Left ventricle myocardium inferior (tissue), 1 donor: ENCODE measurements at regions not wholly inside any gene's neighbourhood (a gene's known extent, or its start where the extent isn't known, plus 50 kb on each side); places are given as distances from the start of the nearest gene placed in this dataset.
"Not testable (repeated sequence)": the region's sequence is repeated elsewhere in the genome, so short reads cannot be mapped to it uniquely, and the experiment has no call there.

Source experiments
- DNase-seq: peaks from one replicate; pipeline ENCODE4 v3.0.0-alpha.2; 2020
- H3K27ac ChIP-seq: fragments of 200-600 bp; replicated peaks from 2 replicates; pipeline ENCODE4 v1.8.0; 2021
- H3K27me3 ChIP-seq: fragments of 200-600 bp; 2 replicates; pipeline ENCODE4 v1.8.0; 2021; ENCODE audit warnings: low read depth
- H3K36me3 ChIP-seq: fragments of 200-600 bp; 2 replicates; pipeline ENCODE4 v1.8.0; 2021
- H3K4me1 ChIP-seq: fragments of 200-600 bp; 2 replicates; pipeline ENCODE4 v1.8.0; 2021
- H3K4me3 ChIP-seq: fragments of 200-600 bp; 2 replicates; pipeline ENCODE4 v1.8.0; 2021; ENCODE audit warnings: mild to moderate bottlenecking, moderate library complexity
- H3K9me3 ChIP-seq: fragments of 200-600 bp; replicated peaks from 2 replicates; pipeline ENCODE4 v1.8.0; 2021
- CTCF ChIP-seq: fragments of 200-600 bp; IDR thresholded peaks from 2 replicates; pipeline ENCODE4 v1.8.0; 2021; ENCODE audit warnings: antibody characterized with exemption, mild to moderate bottlenecking, borderline replicate concordance
- intact Hi-C: fragments of 100-400 bp; cut with micrococcal nuclease; formaldehyde crosslinking; loops from one replicate; pipeline ENCODE4 v1.11.0; 2022
- donor health status: DM: no; HTN: yes; CAD: no; lungs with severe emphysema.

GRCh38 chr9:74083681-74084433 is 413.3 kb upstream of the RORB start:
- Histone ChIP-seq H3K27ac (no peak overlapping the region), H3K4me1 (no peaks in the 10 kb centered on the region), H3K27me3 (no peaks in the 10 kb centered on the region), H3K9me3 (peaks cover 29% of the 10 kb centered on the region), H3K36me3 (no peaks in the 10 kb centered on the region), H3K4me3 (no peak overlapping the region)
- no peak for TF ChIP-seq CTCF
- no peak for DNase-seq
- intact Hi-C loops, result no loop called here

- intact Hi-C loops, H3K4me1 ChIP-seq, H3K4me3 ChIP-seq, DNase-seq, H3K27ac ChIP-seq, H3K27me3 ChIP-seq, H3K36me3 ChIP-seq: not testable (repeated sequence)
- peaks cover 12% of the 10 kb centered on the region for H3K9me3 ChIP-seq
Measured at GRCh38 chr9:74085384-74086037, 411.6 kb upstream of the RORB start.

- H3K36me3 ChIP-seq, H3K4me3 ChIP-seq, intact Hi-C loops, DNase-seq, H3K27ac ChIP-seq, H3K27me3 ChIP-seq, H3K9me3 ChIP-seq, H3K4me1 ChIP-seq: not testable (repeated sequence)
Measured at GRCh38 chr9:74090921-74091320, 406.2 kb upstream of the RORB start.

- H3K27ac ChIP-seq, result no peak overlapping the region
- H3K4me3 ChIP-seq, result no peak overlapping the region
- no peaks in the 10 kb centered on the region for H3K9me3 ChIP-seq
- H3K27me3 ChIP-seq, result no peaks in the 10 kb centered on the region
- intact Hi-C loops, result no loop called here
- no peaks in the 10 kb centered on the region for H3K4me1 ChIP-seq
- no peak for DNase-seq
- no peaks in the 10 kb centered on the region for H3K36me3 ChIP-seq
- no peak for TF ChIP-seq CTCF
Measured at GRCh38 chr9:74092491-74092834, 404.7 kb upstream of the RORB start.

- H3K27me3 ChIP-seq, H3K27ac ChIP-seq, intact Hi-C loops, H3K9me3 ChIP-seq, DNase-seq, H3K36me3 ChIP-seq, H3K4me3 ChIP-seq, H3K4me1 ChIP-seq: not testable (repeated sequence)
Measured at GRCh38 chr9:74094037-74094436, 403.1 kb upstream of the RORB start.

GRCh38 chr9:74094766-74095165 is 402.4 kb upstream of the RORB start:
- H3K4me1 ChIP-seq, result no peaks in the 10 kb centered on the region
- no peak for TF ChIP-seq CTCF
- intact Hi-C loops, result no loop called here
- no peaks in the 10 kb centered on the region for H3K27me3 ChIP-seq
- no peaks in the 10 kb centered on the region for H3K36me3 ChIP-seq
- no peak overlapping the region for H3K27ac ChIP-seq
- DNase-seq, result no peak
- no peaks in the 10 kb centered on the region for H3K9me3 ChIP-seq
- no peak overlapping the region for H3K4me3 ChIP-seq

- no peak for TF ChIP-seq CTCF
- intact Hi-C loops, result no loop called here
- DNase-seq, result no peak
Measured at GRCh38 chr9:74095925-74096324, 401.2 kb upstream of the RORB start.

More at GRCh38 chr9:74095925-74096324, 401.2 kb upstream of the RORB start:
- H3K27ac ChIP-seq, result no peak overlapping the region
- H3K9me3 ChIP-seq, result no peaks in the 10 kb centered on the region
- H3K36me3 ChIP-seq, result no peaks in the 10 kb centered on the region
- no peaks in the 10 kb centered on the region for H3K27me3 ChIP-seq
- H3K4me3 ChIP-seq, result no peak overlapping the region
- H3K4me1 ChIP-seq, result no peaks in the 10 kb centered on the region
